CD14-positive monocyte (primary cell): ENCODE measurements at regions not wholly inside any gene's neighbourhood (a gene's known extent, or its start where the extent isn't known, plus 50 kb on each side); places are given as distances from the start of the nearest gene placed in this dataset.

Experiments
- DNase-seq, 3 donors: peaks; one replicate each; pipeline ENCODE4 v3.0.0-alpha.2; 2011 to 2022
- H2AFZ ChIP-seq: 2 replicates; pipeline ENCODE4 v1.6.0; 2012; ENCODE audit warnings: mild to moderate bottlenecking, low read depth, low read length, inconsistent platforms; ENCODE audit not compliant: insufficient read depth, poor library complexity, severe bottlenecking
- H3K27ac ChIP-seq, 2 donors: 1 replicate in 1 of 2; 2 replicates in 1 of 2; pipeline ENCODE4 v1.5.1; 2012 to 2013; ENCODE audit warnings: low read length in 2 of 2, control low read depth in 1 of 2, inconsistent platforms in 1 of 2, low read depth in 1 of 2, mild to moderate bottlenecking in 1 of 2
- H3K27me3 ChIP-seq, 2 donors: one replicate each; pipeline versions ENCODE4 v1.6.0 to v1.6.1; 2011 to 2013; ENCODE audit warnings: low read length in 2 of 2; ENCODE audit not compliant: control insufficient read depth in 2 of 2, insufficient read depth in 2 of 2
- H3K36me3 ChIP-seq, 2 donors: replicated peaks in 1 of 2; 1 replicate in 1 of 2; 2 replicates in 1 of 2; pipeline versions ENCODE4 v1.5.1 to v1.6.1; 2012 to 2013; ENCODE audit warnings: low read length in 2 of 2, control low read depth in 1 of 2, inconsistent platforms in 1 of 2, mild to moderate bottlenecking in 1 of 2; ENCODE audit not compliant: insufficient read depth in 2 of 2, control insufficient read depth in 1 of 2
- H3K4me1 ChIP-seq, 2 donors: 1 replicate in 1 of 2; 2 replicates in 1 of 2; pipeline versions ENCODE4 v1.5.1 to v1.6.1; 2012 to 2013; ENCODE audit warnings: low read length in 2 of 2, control low read depth in 1 of 2, inconsistent platforms in 1 of 2, mild to moderate bottlenecking in 1 of 2, moderate library complexity in 1 of 2; ENCODE audit not compliant: insufficient read depth in 2 of 2, control insufficient read depth in 1 of 2
- H3K4me2 ChIP-seq: replicated peaks from 2 replicates; pipeline ENCODE3; 2012; ENCODE audit warnings: low read length, moderate library complexity, mild to moderate bottlenecking; ENCODE audit not compliant: poor library complexity, severe bottlenecking; ENCODE audit errors: extremely low read depth
- H3K4me3 ChIP-seq, 3 experiments: fragments of 200-600 bp in 1 of 3; sonication (generic) in 1 of 3; replicated peaks in 1 of 3; 1 replicate in 2 of 3; 2 replicates in 1 of 3; pipeline ENCODE4 v1.5.1; 2011 to 2013; ENCODE audit warnings: low read length in 3 of 3, mild to moderate bottlenecking in 3 of 3, control low read depth in 2 of 3, low read depth in 2 of 3, inconsistent platforms in 1 of 3, moderate library complexity in 1 of 3
- H3K79me2 ChIP-seq: 2 replicates; pipeline ENCODE4 v1.6.0; 2012; ENCODE audit warnings: mild to moderate bottlenecking, control low read depth, inconsistent platforms, low read length, moderate library complexity; ENCODE audit not compliant: insufficient read depth
- H3K9ac ChIP-seq: 2 replicates; pipeline ENCODE4 v1.6.0; 2017; ENCODE audit warnings: low read length, mild to moderate bottlenecking; ENCODE audit not compliant: insufficient read depth, poor library complexity, severe bottlenecking
- H3K9me3 ChIP-seq, 2 donors: replicated peaks in 1 of 2; 1 replicate in 1 of 2; 2 replicates in 1 of 2; pipeline versions ENCODE4 v1.5.1 to v1.6.1; 2012 to 2013; ENCODE audit warnings: low read length in 2 of 2, control low read depth in 1 of 2; ENCODE audit not compliant: control insufficient read depth in 1 of 2, insufficient read depth in 1 of 2
- H4K20me1 ChIP-seq: 2 replicates; pipeline ENCODE4 v1.6.0; 2012; ENCODE audit warnings: mild to moderate bottlenecking, low read length, control low read depth, moderate library complexity; ENCODE audit not compliant: insufficient read depth
- H3K27ac Mint-ChIP-seq, 7 donors: one replicate each; pipeline ENCODE4 v1.8.0; 2020; ENCODE audit warnings: mild to moderate bottlenecking in 7 of 7, mixed read lengths in 7 of 7, moderate library complexity in 6 of 7, inconsistent platforms in 2 of 7
- H3K27me3 Mint-ChIP-seq, 3 donors: one replicate each; pipeline ENCODE4 v1.8.0; 2021 to 2022; ENCODE audit warnings: low read depth in 3 of 3, mild to moderate bottlenecking in 3 of 3, mixed read lengths in 3 of 3, moderate library complexity in 3 of 3, inconsistent platforms in 1 of 3
- H3K36me3 Mint-ChIP-seq, 2 donors: one replicate each; pipeline ENCODE4 v1.8.0; 2020; ENCODE audit warnings: mixed read lengths in 2 of 2, inconsistent platforms in 1 of 2, mild to moderate bottlenecking in 1 of 2
- H3K4me1 Mint-ChIP-seq: one replicate; pipeline ENCODE4 v1.8.0; 2020; ENCODE audit warnings: mild to moderate bottlenecking, mixed read lengths
- H3K4me3 Mint-ChIP-seq, 2 donors: one replicate each; pipeline ENCODE4 v1.8.0; 2020; ENCODE audit warnings: mild to moderate bottlenecking in 2 of 2, mixed read lengths in 2 of 2, moderate library complexity in 1 of 2
- H3K9me3 Mint-ChIP-seq, 7 donors: one replicate each; pipeline ENCODE4 v1.8.0; 2020 to 2022; ENCODE audit warnings: mixed read lengths in 7 of 7, mild to moderate bottlenecking in 6 of 7, moderate library complexity in 6 of 7, inconsistent platforms in 2 of 7
- CTCF ChIP-seq: fragments of 200-600 bp; IDR thresholded peaks from one replicate; pipeline ENCODE4 v1.8.0; 2022; ENCODE audit warnings: antibody characterized with exemption, mild to moderate bottlenecking
- WGBS: methylation state at CpG from one replicate; pipeline ENCODE4 v1.1.5; 2013; ENCODE audit warnings: missing lambda C conversion rate; ENCODE audit not compliant: insufficient coverage; 5-methylcytosine and 5-hydroxymethylcytosine counted together
- intact Hi-C, 2 donors: fragments of 100-400 bp; cut with micrococcal nuclease; formaldehyde crosslinking; loops; one replicate each; pipeline versions ENCODE4 v1.15.0 to v1.15.1; 2023

- no peak overlapping the region for H3K4me3 ChIP-seq
- peaks cover 0 to 5% (median 0%) of the 10 kb centered on the region in 7 donors for H3K9me3 Mint-ChIP-seq
- no peaks in the 10 kb centered on the region for H3K27me3 ChIP-seq
- H2AFZ ChIP-seq, result no peak overlapping the region
- no peaks in the 10 kb centered on the region for H3K36me3 ChIP-seq
- H3K27ac Mint-ChIP-seq, result no peak overlapping the region
- no peaks in the 10 kb centered on the region for H3K4me1 Mint-ChIP-seq
- WGBS, result no CpG with 5 or more reads among the region's 2 CpGs
- H3K4me2 ChIP-seq, result no peak overlapping the region
- no peak overlapping the region for H3K27ac ChIP-seq
- H3K9me3 ChIP-seq, result peaks cover 4 to 6% of the 10 kb centered on the region in 2 donors
- intact Hi-C loops, result no loop called here
- no peaks in the 10 kb centered on the region for H3K4me1 ChIP-seq
- H3K27me3 Mint-ChIP-seq, result no peaks in the 10 kb centered on the region
- H3K9ac ChIP-seq, result no peak overlapping the region
- no peak for DNase-seq
- H3K79me2 ChIP-seq, result no peaks in the 10 kb centered on the region
- no peak for TF ChIP-seq CTCF
- H3K4me3 Mint-ChIP-seq, result no peak overlapping the region
- H4K20me1 ChIP-seq, result no peaks in the 10 kb centered on the region
- H3K36me3 Mint-ChIP-seq, result no peaks in the 10 kb centered on the region
These were observed 191.7 kb upstream of the PTPRD start for GRCh38 chr9:10804486-10804885.

GRCh38 chr9:10806868-10807267 is 194.1 kb upstream of the PTPRD start:
- H3K4me3 ChIP-seq, result no peak overlapping the region
- H3K27me3 Mint-ChIP-seq, result no peaks in the 10 kb centered on the region
- H3K27ac ChIP-seq, result no peak overlapping the region
- no peaks in the 10 kb centered on the region for H3K79me2 ChIP-seq
- DNase-seq, result no peak
- no peaks in the 10 kb centered on the region for H3K4me1 Mint-ChIP-seq
- TF ChIP-seq CTCF, result no peak
- peaks cover 4 to 6% of the 10 kb centered on the region in 2 donors for H3K9me3 ChIP-seq
- H3K36me3 Mint-ChIP-seq, result no peaks in the 10 kb centered on the region
- H3K27ac Mint-ChIP-seq, result no peak overlapping the region
- H3K36me3 ChIP-seq, result no peaks in the 10 kb centered on the region
- H2AFZ ChIP-seq, result no peak overlapping the region
- WGBS, result 100% methylated on average over 1 of the region's 3 CpGs
- no peak overlapping the region for H3K9ac ChIP-seq
- intact Hi-C loops, result no loop called here
- H3K9me3 Mint-ChIP-seq, result peaks cover 0 to 9% (median 1%) of the 10 kb centered on the region in 7 donors
- no peaks in the 10 kb centered on the region for H3K27me3 ChIP-seq
- no peak overlapping the region for H3K4me3 Mint-ChIP-seq
- H4K20me1 ChIP-seq, result no peaks in the 10 kb centered on the region
- H3K4me1 ChIP-seq, result no peaks in the 10 kb centered on the region
- no peak overlapping the region for H3K4me2 ChIP-seq
